Parathyroid adenoma (tissue), 2 donors: ENCODE measurements at regions not wholly inside any gene's neighbourhood (a gene's known extent, or its start where the extent isn't known, plus 50 kb on each side); places are given as distances from the start of the nearest gene placed in this dataset.

ENCODE experiments used
- H2AFZ ChIP-seq: fragments of 300-600 bp; sonication (generic); one replicate; pipeline ENCODE4 v1.7.0; 2017; ENCODE audit warnings: antibody characterized with exemption, mild to moderate bottlenecking
- H3K27ac ChIP-seq: fragments of 300-600 bp; sonication (generic); one replicate; pipeline ENCODE4 v1.7.0; 2017
- H3K27me3 ChIP-seq: fragments of 300-600 bp; sonication (generic); one replicate; pipeline ENCODE4 v1.7.0; 2017; ENCODE audit warnings: low read length; ENCODE audit not compliant: control insufficient read depth, insufficient read depth
- H3K36me3 ChIP-seq: fragments of 300-600 bp; sonication (generic); one replicate; pipeline ENCODE4 v1.7.0; 2017; ENCODE audit warnings: low read length; ENCODE audit not compliant: control insufficient read depth, insufficient read depth
- H3K4me1 ChIP-seq: fragments of 300-600 bp; sonication (generic); one replicate; pipeline ENCODE4 v1.7.0; 2017; ENCODE audit warnings: control low read depth
- H3K4me2 ChIP-seq: fragments of 300-600 bp; sonication (generic); one replicate; pipeline ENCODE4 v1.7.0; 2017; ENCODE audit warnings: low read length
- H3K4me3 ChIP-seq: fragments of 300-600 bp; sonication (generic); one replicate; pipeline ENCODE4 v1.7.0; 2017; ENCODE audit warnings: low read depth, low read length
- H3K79me2 ChIP-seq: fragments of 300-600 bp; sonication (generic); one replicate; pipeline ENCODE4 v1.7.0; 2017; ENCODE audit warnings: control low read depth
- H3K9ac ChIP-seq: fragments of 300-600 bp; sonication (generic); one replicate; pipeline ENCODE4 v1.7.0; 2017; ENCODE audit warnings: mild to moderate bottlenecking
- H3K9me3 ChIP-seq: fragments of 300-600 bp; sonication (generic); one replicate; pipeline ENCODE4 v1.7.0; 2017; ENCODE audit warnings: low read length; ENCODE audit not compliant: control insufficient read depth
- CTCF ChIP-seq: fragments of 300-600 bp; sonication (generic); IDR thresholded peaks from one replicate; pipeline ENCODE4 v1.7.0; 2017; ENCODE audit warnings: antibody characterized with exemption, mild to moderate bottlenecking
- donor health status: primary hyperparathyroidism.

GRCh38 chr3:87837076-87837475 lies 221.7 kb downstream of the CGGBP1 start:
- H3K9me3 ChIP-seq: no peaks in the 10 kb centered on the region
- no peak overlapping the region for H3K4me3 ChIP-seq
- no peaks in the 10 kb centered on the region for H3K36me3 ChIP-seq
- no peaks in the 10 kb centered on the region for H3K79me2 ChIP-seq
- H3K27me3 ChIP-seq: no peaks in the 10 kb centered on the region
- no peak overlapping the region for H3K9ac ChIP-seq
- H3K4me1 ChIP-seq: no peaks in the 10 kb centered on the region
- no peak overlapping the region for H3K27ac ChIP-seq
- no peak for TF ChIP-seq CTCF
- H2AFZ ChIP-seq: no peak overlapping the region
- no peak overlapping the region for H3K4me2 ChIP-seq

GRCh38 chr3:87836026-87836425 lies 222.8 kb downstream of the CGGBP1 start:
- no peaks in the 10 kb centered on the region for H3K27me3 ChIP-seq
- no peaks in the 10 kb centered on the region for H3K4me1 ChIP-seq
- no peaks in the 10 kb centered on the region for H3K9me3 ChIP-seq
- no peaks in the 10 kb centered on the region for H3K79me2 ChIP-seq
- H3K4me2 ChIP-seq: no peak overlapping the region
- H3K27ac ChIP-seq: no peak overlapping the region
- no peak overlapping the region for H3K9ac ChIP-seq
- no peak overlapping the region for H3K4me3 ChIP-seq
- no peak for TF ChIP-seq CTCF
- no peak overlapping the region for H2AFZ ChIP-seq
- H3K36me3 ChIP-seq: no peaks in the 10 kb centered on the region

GRCh38 chr3:87835236-87835635 lies 223.6 kb downstream of the CGGBP1 start:
- H3K36me3 ChIP-seq: no peaks in the 10 kb centered on the region
- no peaks in the 10 kb centered on the region for H3K79me2 ChIP-seq
- H3K4me3 ChIP-seq: no peak overlapping the region
- H3K27me3 ChIP-seq: no peaks in the 10 kb centered on the region
- H3K27ac ChIP-seq: no peak overlapping the region
- no peaks in the 10 kb centered on the region for H3K9me3 ChIP-seq
- no peaks in the 10 kb centered on the region for H3K4me1 ChIP-seq
- TF ChIP-seq CTCF: no peak
- no peak overlapping the region for H3K4me2 ChIP-seq
- no peak overlapping the region for H2AFZ ChIP-seq
- no peak overlapping the region for H3K9ac ChIP-seq

GRCh38 chr3:87834327-87834726 lies 224.5 kb downstream of the CGGBP1 start:
- Histone ChIP-seq H3K4me3 (no peak overlapping the region), H3K4me2 (no peak overlapping the region), H3K27ac (no peak overlapping the region), H3K36me3 (no peaks in the 10 kb centered on the region), H3K9me3 (no peaks in the 10 kb centered on the region), H3K79me2 (no peaks in the 10 kb centered on the region), H3K9ac (no peak overlapping the region), H3K4me1 (no peaks in the 10 kb centered on the region), H3K27me3 (no peaks in the 10 kb centered on the region), H2AFZ (no peak overlapping the region)
- no peak for TF ChIP-seq CTCF

- Histone ChIP-seq H3K27me3 (no peaks in the 10 kb centered on the region), H3K27ac (no peak overlapping the region), H3K36me3 (no peaks in the 10 kb centered on the region), H3K4me2 (no peak overlapping the region), H3K79me2 (no peaks in the 10 kb centered on the region), H3K9me3 (no peaks in the 10 kb centered on the region), H3K4me3 (no peak overlapping the region), H2AFZ (no peak overlapping the region), H3K4me1 (no peaks in the 10 kb centered on the region), H3K9ac (no peak overlapping the region)
- no peak for TF ChIP-seq CTCF
Measured at GRCh38 chr3:87833039-87833377, 225.8 kb downstream of the CGGBP1 start.
